NCI-H1092 (cell line): ENCODE measurements at regions not wholly inside any gene's neighbourhood (a gene's known extent, or its start where the extent isn't known, plus 50 kb on each side); places are given as distances from the start of the nearest gene placed in this dataset.

ENCODE experiments used
- DNase-seq: peaks from one replicate; lab custom pipeline; 2025; lab: John Stamatoyannopoulos, UW

DNA sequence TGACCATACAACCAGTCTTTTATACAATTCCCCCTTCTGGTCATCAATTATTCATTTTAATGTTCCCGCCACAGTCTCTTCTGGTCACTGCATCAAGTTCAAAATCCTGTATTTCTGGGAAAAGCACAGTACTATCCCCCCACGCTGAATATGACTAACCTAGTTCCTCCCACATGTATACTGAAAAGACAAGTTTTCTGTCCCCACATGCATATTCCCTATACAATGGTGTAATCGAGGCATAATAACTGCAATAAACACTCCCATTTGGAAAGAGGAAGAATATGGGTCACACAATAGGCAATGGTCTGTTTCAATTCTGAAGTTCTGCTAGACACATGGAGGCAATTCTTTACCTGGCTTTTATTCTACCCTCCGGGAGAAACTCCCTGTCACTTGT is 344.9 kb downstream of the EFNA5 start:
- DNase-seq: no peak

DNA sequence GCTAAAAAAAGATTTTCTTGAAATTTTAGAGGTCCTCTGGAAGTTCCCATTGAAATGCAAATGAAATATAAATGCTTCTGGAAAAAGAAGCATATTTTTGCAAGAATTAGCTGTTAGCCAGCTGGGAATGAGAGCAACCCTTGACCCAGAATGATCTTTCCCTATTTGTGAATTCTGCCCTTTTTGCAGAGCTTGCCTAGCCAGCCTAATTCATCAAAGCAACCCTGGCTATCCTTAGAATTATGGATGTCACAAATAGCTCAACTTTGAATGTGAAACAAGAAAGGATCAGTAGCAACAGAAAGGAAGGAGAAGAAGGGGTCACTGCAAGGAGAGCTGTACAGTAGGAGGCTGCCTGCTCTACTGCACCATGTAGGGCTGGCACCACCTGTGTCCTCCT is 345.9 kb downstream of the EFNA5 start:
- DNase-seq: no peak

DNA sequence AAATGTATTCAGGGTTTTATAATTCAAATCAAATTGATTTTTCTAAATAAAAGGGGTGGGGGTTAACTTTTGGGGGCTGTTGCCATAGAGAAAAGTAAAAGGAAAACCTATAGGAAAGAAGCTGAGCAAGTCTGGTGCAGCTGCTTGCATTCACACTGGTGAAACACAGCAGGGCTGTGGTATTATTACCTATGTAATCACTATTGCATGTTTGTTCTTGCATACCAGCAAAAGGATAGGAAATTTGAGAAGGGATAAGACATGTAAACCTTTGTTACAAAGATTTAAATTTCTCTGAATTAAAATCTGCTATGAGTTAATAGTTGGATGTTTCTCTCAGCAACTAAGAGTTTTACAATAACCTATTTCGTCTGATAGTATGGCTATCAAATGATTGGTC is 346.7 kb downstream of the EFNA5 start:
- no peak for DNase-seq

DNA sequence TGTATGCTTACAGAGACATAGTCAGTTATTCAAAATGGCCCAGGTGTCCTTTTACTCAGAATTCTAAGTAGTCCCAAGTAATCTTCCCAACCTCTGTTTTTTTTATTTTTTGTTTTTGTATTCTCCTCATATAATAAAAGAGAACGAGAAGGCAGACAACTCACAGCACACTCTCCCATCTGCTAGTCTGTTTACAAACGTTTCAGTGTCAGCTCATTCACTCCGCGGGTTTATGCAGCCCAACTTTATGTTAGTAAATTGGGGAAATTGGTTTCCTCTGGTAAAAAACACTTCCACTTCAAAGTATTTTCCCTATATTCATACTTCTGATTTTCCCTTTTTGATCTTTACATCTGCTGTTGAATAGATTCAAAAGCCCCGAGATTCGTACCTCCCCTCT is 347.2 kb downstream of the EFNA5 start:
- DNase-seq: no peak

DNA sequence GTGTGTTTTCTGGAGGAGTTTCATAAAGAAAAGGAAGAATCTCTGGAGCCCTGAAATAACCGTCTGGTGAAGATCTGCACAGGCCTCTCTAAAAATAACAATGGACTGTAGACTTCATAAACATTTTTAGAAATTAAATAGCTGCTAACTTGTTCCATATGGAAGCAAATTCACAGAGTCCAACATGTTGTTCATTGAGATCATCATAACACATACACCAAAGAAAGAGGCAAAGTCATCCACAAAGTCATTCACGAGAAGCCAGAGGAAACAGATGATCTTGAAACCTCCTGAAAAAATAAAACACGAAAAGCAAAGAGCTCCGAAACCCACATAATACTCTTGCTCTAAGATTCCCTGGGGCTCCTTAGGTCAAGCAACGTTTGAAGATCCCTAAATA is 347.8 kb downstream of the EFNA5 start:
- no peak for DNase-seq

DNA sequence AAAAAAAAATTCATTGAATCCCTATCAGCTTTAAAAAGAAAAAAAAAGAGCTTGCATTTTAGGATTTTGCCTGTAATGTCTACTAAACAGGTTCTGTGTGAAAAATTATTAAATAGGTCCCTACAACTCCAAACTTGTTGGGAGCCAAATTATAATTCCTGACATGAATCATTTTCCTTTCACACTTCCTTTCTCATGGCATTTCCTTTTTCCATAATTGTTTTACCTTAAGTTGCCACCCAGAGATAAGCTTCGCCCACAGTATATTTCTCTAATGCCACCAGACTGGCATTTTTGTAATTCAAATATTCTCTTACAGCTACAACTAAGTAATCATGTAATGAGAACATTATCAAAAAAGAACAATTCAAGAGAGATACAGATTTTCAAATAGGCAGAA is 348.8 kb downstream of the EFNA5 start:
- DNase-seq: no peak

DNA sequence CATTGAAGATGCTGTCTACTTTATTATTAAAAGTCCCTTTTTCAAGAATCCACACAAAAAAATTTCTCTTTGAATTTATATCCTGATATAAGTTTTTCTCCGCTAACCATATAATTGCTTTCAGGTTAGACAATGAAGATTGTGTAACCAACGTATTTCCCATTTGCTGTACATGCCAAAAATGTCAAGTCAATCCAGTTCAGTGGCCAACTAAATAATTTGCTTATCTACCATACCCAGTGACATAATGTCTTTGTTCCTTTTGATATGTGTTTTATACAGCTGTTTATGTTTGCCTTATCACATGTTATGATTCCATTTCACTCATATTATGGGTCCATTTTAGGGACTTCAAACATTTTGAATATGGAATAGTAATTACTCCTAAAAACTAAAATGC is 349.9 kb downstream of the EFNA5 start:
- no peak for DNase-seq

DNA sequence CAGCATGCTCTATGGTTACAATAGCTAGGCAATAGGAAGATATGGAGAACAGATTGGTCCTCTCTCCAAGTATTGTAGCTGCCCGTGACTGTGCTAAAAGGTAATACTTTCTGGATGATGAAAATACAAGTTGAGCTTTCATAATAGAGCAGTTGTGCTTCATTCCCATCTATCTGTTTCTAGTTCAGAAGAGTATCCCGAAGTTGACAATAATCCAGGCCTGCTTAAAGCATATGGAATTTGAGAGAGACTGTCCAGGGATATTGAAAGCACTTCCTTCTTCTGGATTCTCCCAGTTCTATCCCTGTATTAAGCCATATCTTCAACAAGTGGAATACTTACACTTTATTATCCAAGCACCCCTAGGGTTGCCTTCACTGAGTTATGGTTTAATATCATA is 350.4 kb downstream of the EFNA5 start:
- DNase-seq: no peak

DNA sequence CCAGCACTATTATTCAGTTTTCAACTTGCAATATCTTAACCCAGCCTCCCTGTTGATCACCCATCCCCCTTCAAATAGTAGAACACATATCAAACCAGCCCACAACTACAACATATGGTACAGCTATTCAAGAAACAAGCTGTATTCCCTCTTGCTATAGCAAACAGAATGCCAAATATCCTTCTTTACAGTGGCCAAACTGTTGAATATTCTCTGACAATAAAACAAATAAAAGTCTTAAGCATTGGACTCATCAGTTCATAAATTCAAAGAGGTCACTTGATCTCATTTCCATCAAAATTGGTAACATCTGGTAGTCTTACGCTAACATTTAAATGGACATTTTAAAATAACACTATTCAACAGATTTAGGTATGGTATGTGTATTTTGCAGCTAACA is 350.8 kb downstream of the EFNA5 start:
- no peak for DNase-seq

DNA sequence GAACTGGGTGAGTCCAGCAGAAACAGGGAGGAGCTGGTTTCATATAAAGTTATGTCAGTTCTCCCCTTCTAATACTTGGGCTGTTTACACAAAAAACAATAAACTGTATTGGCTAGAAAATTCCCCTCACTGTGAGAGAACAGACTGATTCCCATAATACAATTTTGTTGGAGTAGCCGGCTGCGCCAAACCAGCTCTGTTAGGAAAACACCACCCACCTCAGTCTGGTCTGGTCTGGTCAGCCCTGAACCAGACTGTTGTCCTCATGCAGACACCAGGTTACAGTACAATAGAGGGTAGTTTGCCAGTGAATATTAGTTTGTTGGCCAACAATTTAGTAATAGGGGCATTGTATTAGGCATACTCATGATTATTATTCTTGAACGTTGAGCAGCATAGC is 356.4 kb downstream of the EFNA5 start:
- no peak for DNase-seq

DNA sequence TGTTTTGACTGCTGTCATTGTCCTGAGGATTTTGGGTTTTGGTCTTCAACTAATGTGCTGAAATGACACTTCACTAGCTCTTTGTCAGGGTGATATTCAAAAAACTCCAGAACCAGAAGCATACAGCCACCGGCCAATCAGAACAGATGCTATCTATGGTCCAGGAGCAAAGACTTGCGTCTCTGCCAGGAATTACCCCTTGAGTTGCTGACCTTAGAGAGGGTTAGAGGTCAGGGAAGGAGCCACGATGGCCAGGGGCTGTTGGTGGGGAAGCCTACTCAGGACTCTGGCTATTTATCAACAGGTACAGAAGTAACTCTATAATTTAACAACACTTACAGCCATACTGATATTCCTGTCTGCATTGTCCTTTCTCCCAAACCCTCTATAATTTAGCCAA is 356.8 kb downstream of the EFNA5 start:
- no peak for DNase-seq

DNA sequence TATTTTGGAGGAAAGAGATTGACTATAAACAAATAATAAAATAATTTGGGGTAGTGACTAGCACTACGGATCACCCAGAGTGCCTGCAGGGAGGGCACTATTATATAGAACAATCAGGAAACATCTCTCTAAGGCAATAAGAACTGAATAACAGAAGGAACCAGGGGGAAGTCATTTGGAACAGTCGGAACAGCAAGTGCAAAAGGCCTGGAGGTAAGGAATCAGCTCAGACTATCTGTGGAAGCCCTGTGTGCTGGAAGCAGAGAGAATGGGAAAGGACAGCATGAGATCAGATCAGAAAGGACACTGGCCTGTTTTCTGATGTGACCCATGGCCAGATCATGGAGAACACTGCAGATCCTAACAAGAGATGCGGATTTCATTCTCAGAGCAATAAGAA is 357.6 kb downstream of the EFNA5 start:
- DNase-seq: no peak

DNA sequence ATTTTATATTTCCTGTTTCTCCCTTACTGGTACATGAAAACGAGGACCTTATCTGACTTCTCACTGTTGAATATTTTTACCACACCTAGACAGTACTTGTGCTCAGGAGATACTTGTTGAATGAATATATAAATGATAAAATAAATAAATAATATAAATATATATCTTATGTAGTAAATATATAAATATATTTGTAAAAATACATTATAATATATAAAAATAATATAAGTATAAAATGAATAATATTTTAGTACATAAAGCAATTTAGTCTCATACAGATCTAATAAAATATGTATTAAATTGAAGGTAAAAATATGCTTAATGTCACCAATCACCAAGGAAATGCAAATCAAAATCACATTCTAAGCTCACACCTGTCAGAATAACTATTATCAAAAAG is 360.6 kb downstream of the EFNA5 start:
- no peak for DNase-seq

DNA sequence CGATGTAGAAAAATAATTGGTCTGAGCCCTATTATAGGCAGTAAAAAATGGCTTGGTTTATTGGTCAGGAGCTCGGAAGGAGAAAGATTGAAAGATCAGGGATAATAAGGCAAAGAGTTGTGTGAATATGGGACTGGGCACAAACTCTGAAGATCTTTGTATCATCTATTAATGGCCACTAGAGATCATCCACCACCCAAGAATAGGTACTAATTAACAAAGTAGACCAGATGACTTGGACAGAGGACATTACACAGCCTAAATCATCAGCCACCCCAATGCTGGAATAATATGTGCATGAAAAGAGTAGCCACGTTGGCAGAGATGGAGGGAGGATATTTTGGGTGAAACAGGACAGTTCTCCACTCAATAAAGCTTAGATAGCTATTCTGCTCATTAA is 364.1 kb downstream of the EFNA5 start:
- no peak for DNase-seq

DNA sequence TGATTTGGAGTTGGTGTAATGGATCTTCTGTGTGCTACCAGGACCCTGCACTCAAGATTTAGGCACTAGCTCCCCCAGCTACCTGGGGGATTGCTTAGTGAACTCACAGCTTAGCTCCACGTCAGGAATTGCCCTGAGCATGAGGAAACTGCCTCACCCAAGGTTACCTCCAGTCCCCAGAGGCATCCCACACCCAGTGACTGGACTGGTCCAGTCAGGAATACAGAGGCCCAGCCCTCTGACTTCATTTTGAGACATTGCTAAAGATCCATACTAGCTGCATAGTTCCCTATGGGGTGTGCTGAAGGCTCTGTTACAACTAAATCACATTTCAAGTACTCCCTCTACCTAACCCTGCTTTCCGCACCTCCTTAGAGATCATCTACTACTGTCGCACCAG is 364.7 kb downstream of the EFNA5 start:
- no peak for DNase-seq

DNA sequence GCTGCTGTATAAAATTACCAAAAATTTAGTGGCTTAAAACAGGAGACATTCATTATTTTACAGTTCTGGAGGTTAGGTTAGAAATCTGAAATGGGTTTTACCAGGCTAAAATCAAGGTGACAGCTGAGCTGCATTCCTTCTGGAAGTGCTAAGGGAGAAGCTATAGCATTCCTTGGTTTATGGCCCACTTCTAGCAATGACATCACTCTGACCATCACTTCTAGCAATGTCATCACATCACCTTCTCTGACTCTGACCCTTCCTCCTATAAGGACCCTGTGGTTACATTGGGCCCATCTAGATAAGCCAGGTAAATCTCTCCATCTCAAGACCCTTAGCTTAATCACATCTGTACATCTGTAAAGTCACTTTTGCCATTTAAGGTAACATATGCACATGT is 366.1 kb downstream of the EFNA5 start:
- DNase-seq: no peak

DNA sequence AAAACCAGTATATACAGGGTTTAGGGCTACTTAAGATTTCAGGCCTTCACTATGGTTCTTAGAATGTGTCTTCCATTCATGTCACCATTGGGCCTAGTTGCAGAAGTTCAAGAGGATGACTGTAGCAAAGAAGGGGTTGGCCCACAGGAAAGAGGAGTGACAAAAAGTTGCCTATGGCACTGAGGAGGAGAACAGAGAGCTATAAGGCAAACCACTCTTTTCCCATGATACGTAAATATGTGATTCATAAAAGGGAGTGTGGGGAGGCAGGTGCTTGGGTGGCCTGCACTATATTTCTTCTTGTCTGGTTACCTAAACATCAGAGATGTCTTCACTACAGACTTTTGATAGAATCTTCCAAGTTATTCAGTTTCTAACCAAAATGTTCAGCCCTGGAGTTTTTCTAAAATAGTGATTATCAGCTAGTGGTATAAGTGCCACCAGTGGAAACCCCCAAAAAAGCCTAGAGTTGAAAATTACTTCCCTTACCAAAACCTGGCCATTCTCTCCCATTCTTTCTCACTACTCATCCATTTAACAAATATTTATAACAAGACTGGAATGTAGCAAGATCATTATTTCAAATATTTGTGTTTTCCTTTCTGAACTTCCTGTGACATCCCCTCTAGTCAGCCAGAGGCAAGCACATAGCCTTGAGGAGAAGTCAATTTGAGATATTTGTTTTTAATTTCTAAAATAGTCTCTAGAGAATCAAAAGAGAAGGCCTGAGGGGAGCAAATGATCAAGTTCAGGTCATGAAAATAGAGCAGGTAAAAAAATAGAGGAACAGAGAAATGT is 367.4 kb downstream of the EFNA5 start:
- no peak for DNase-seq

DNA sequence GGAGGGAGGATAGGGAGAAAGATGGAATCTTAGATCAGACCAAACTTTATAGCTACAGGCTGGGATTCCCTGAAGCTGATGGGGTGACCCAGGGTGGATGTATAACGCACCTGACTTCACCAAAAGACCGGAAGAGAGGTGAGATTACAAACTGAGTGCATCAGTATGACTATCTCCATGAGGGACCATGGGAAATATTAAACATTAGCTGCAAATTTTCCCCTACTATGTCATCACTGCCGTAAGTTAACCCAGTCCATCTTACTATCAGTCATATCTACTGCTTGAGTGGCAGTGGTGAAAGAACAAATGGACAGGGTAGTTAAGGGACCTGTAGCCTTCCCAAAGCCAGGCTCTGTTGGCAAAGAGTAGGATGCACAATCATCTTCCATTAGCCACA is 368.3 kb downstream of the EFNA5 start:
- DNase-seq: no peak

DNA sequence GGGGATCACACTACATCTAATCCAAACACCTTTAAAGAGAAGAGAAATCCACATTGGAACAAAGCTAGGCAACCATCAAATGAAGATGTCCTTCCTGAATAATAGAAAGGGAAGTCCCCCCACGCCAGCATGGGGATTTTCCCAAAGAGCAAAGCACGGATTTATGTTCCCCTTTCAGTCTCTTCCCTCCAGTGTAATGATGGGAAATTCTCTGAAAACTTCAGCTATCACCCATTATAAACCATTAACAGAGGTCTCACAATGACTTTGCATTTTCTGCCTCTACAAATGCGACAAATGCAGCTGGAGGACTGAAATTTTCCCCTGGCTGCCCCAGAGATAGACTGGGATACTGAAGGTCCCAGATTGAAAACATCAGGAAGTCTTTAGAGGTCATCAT is 368.7 kb downstream of the EFNA5 start:
- no peak for DNase-seq

DNA sequence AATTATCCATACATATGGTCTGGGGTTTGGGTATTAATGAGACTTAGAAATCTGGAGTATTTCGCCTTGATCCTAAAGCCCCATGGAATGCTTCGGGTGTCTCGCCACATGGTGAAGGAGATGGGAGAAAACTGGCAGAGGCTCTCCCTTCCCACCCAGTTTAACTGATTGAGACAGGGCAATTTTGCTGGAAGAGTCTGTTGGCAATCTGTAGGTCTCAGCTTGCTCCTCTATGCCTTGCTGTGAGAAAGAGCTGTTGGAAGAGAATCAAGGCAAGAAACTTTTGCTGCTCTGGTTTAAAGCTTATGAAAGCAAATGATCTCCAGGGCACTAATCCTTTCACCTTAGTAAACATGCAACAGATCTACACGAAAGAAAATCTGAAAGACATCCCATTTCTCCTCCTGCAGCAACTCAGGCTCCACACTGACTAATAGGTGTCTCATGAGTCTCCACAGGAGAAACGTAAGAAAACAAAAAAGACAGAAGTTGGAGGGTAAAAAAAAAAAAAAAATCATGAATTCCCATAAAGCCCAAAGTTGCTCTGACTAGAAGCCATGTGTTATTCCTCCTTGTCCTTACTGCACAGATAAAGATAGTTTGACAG is 369.9 kb downstream of the EFNA5 start:
- DNase-seq: no peak

DNA sequence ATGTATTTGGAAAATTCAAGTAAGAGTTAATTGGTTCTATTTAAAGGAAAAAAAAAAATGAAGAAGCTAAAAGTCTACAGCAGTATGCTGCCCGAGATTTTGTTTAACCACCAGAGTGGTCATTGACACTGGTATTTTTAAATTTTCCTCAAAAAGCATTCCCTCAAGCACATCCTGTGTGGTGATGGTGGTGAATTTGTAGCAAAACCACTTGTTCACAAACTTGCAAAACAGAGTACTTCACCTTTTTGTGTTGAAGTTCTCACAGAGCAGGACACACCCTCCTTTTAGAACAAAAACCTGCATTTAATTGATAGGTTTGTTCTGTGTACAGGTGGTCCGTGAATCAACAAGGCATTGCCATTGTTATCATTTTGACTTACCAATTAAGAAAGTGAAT is 374.2 kb downstream of the EFNA5 start:
- DNase-seq: no peak

DNA sequence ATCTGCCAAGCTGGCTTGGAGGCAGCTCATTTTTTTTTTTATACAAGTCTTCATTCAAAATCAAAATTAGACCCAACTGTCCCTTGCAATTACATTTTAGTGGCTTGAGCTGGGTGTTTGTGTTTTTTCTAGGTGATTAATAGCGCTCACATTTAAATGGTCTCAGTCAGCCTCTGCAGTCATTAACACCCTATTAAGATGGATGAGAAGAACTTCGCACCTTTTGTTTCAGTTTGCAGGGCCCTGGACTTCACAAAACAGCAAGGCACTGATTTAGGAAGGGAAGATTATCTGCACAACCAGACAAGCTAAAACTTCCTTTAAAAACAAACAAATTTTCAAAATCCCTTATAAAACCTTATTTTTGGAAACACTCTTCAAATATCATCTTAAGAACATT is 374.8 kb downstream of the EFNA5 start:
- no peak for DNase-seq

DNA sequence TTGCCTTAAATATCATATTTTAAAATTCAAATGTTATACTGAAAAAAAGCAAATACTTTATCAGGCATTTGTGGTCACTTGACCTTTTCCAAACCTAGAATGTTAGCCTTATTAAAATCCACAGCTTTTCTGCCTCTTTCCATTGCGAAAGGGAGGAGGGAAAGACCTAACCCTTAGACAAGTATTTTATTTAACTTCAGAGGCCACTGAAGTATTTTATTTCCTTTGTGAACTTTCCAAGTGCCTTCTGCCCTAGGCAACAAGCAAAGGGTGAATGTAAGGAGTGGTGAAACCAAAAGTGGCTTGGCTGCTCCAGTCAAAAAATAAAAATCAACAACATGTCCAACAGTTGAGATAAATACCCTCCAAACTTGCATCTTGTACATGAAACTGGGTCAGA is 376.1 kb downstream of the EFNA5 start:
- no peak for DNase-seq

DNA sequence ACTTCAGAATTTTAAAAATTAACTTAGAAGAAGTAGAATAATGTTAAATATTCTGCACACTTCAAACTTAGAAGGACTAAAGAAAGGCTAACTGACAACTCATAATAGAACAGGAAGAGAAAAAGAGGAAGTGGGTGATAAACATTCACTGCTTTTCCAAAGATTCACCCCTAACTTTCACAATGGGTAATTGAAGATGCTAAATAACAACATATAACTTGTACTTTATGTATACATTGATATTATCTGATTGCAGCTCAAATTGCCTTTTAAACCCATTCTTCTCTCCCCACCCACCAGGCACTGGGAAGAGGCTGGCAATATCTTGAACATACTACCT is 376.6 kb downstream of the EFNA5 start:
- no peak for DNase-seq
